ENCODE measurements at regions not wholly inside any gene's neighbourhood (a gene's known extent, or its start where the extent isn't known, plus 50 kb on each side); places are given as distances from the start of the nearest gene placed in this dataset.

GRCh38 chr6:144467921-144468320 is 182.8 kb downstream of the UTRN start:
- TF ChIP-seq, protein P1, sequence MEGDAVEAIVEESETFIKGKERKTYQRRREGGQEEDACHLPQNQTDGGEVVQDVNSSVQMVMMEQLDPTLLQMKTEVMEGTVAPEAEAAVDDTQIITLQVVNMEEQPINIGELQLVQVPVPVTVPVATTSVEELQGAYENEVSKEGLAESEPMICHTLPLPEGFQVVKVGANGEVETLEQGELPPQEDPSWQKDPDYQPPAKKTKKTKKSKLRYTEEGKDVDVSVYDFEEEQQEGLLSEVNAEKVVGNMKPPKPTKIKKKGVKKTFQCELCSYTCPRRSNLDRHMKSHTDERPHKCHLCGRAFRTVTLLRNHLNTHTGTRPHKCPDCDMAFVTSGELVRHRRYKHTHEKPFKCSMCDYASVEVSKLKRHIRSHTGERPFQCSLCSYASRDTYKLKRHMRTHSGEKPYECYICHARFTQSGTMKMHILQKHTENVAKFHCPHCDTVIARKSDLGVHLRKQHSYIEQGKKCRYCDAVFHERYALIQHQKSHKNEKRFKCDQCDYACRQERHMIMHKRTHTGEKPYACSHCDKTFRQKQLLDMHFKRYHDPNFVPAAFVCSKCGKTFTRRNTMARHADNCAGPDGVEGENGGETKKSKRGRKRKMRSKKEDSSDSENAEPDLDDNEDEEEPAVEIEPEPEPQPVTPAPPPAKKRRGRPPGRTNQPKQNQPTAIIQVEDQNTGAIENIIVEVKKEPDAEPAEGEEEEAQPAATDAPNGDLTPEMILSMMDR (IDR thresholded peaks at IDR 0.05) = no peak
- no peak for TF ChIP-seq POLR2A (IDR thresholded peaks at IDR 0.05)
